M059J (cell line): ENCODE measurements at regions not wholly inside any gene's neighbourhood (a gene's known extent, or its start where the extent isn't known, plus 50 kb on each side); places are given as distances from the start of the nearest gene placed in this dataset.
"Not testable (repeated sequence)": the region's sequence is repeated elsewhere in the genome, so short reads cannot be mapped to it uniquely, and the experiment has no call there.

Source experiments
- DNase-seq: peaks from one replicate; pipeline ENCODE4 v3.0.0-alpha.2; 2012; ENCODE audit warnings: low read depth

GRCh38 chr12:9337656-9338055 lies 129.5 kb upstream of the PZP start:
- DNase-seq = no peak

GRCh38 chr12:9336375-9337011 lies 128.3 kb upstream of the PZP start:
- not testable (repeated sequence) for DNase-seq

- DNase-seq = no peak
These were observed 127.7 kb upstream of the PZP start for GRCh38 chr12:9335867-9336266.

- no peak for DNase-seq
These were observed 126.8 kb upstream of the PZP start for GRCh38 chr12:9334964-9335363.

GRCh38 chr12:9334041-9334692 lies 126.0 kb upstream of the PZP start:
- no peak for DNase-seq

- no peak for DNase-seq
These were observed 125.0 kb upstream of the PZP start for GRCh38 chr12:9333161-9333560.

- no peak for DNase-seq
These were observed 124.4 kb upstream of the PZP start for GRCh38 chr12:9332564-9332963.

GRCh38 chr12:9331218-9331626 lies 123.0 kb upstream of the PZP start:
- peak; percentile 40 for DNase-seq

GRCh38 chr12:9329019-9329418 lies 120.8 kb upstream of the PZP start:
- DNase-seq = no peak

GRCh38 chr12:9328065-9328464 lies 119.9 kb upstream of the PZP start:
- no peak for DNase-seq

GRCh38 chr12:9327320-9327719 lies 119.1 kb upstream of the PZP start:
- no peak for DNase-seq

- DNase-seq = not testable (repeated sequence)
These were observed 118.7 kb upstream of the PZP start for GRCh38 chr12:9326849-9327248.

GRCh38 chr12:9326085-9326484 lies 117.9 kb upstream of the PZP start:
- DNase-seq = no peak

- DNase-seq = no peak
These were observed 117.3 kb upstream of the PZP start for GRCh38 chr12:9325471-9325870.

GRCh38 chr12:9324782-9325181 lies 116.6 kb upstream of the PZP start:
- no peak for DNase-seq

GRCh38 chr12:9323144-9323681 lies 115.0 kb upstream of the PZP start:
- no peak for DNase-seq

GRCh38 chr12:9319842-9320173 lies 111.6 kb upstream of the PZP start:
- no peak for DNase-seq

- no peak for DNase-seq
These were observed 111.0 kb upstream of the PZP start for GRCh38 chr12:9319044-9319841.

- not testable (repeated sequence) for DNase-seq
These were observed 105.3 kb upstream of the PZP start for GRCh38 chr12:9313479-9313878.

GRCh38 chr12:9312406-9313392 lies 104.5 kb upstream of the PZP start:
- DNase-seq = not testable (repeated sequence)

- not testable (repeated sequence) for DNase-seq
These were observed 103.3 kb upstream of the PZP start for GRCh38 chr12:9311454-9311853.

- not testable (repeated sequence) for DNase-seq
These were observed 102.5 kb upstream of the PZP start for GRCh38 chr12:9310645-9311044.
